Keratinocyte (primary cell): ENCODE measurements at regions not wholly inside any gene's neighbourhood (a gene's known extent, or its start where the extent isn't known, plus 50 kb on each side); places are given as distances from the start of the nearest gene placed in this dataset.

ENCODE experiments used
- DNase-seq: peaks from one replicate; pipeline ENCODE4 v3.0.0-alpha.2; 2011; ENCODE audit warnings: low read depth, missing footprints, low spot score
- FAIRE-seq: peaks from 2 replicates; lab custom pipeline; 2011; peaks lifted over from hg19 to GRCh38; lab: Jason Lieb, UNC
- H2AFZ ChIP-seq: 2 replicates; pipeline ENCODE4 v1.6.0; 2012; ENCODE audit warnings: low read length, control low read depth, inconsistent platforms; ENCODE audit not compliant: control insufficient read depth
- H3K27ac ChIP-seq: 2 replicates; pipeline ENCODE4 v1.5.1; 2011; ENCODE audit warnings: low read length; ENCODE audit not compliant: control insufficient read depth, insufficient read depth
- H3K27me3 ChIP-seq: 3 replicates; pipeline ENCODE4 v1.6.0; 2011; ENCODE audit warnings: low read length; ENCODE audit not compliant: control insufficient read depth, insufficient read depth; ENCODE audit errors: extremely low read depth
- H3K36me3 ChIP-seq, 2 experiments: 2 replicates in 1 of 2; 3 replicates in 1 of 2; pipeline ENCODE4 v1.5.1; 2011; ENCODE audit warnings: low read length in 2 of 2, mild to moderate bottlenecking in 1 of 2; ENCODE audit not compliant: control insufficient read depth in 2 of 2, insufficient read depth in 2 of 2; ENCODE audit errors: extremely low read depth in 1 of 2
- H3K4me1 ChIP-seq: 3 replicates; pipeline ENCODE4 v1.5.1; 2011; ENCODE audit warnings: low read length; ENCODE audit not compliant: control insufficient read depth, insufficient read depth; ENCODE audit errors: extremely low read depth
- H3K4me2 ChIP-seq: 3 replicates; pipeline ENCODE4 v1.6.0; 2011; ENCODE audit warnings: low read depth, low read length; ENCODE audit not compliant: control insufficient read depth, insufficient read depth; ENCODE audit errors: extremely low read depth
- H3K4me3 ChIP-seq, 3 experiments: fragments of 200-600 bp in 1 of 3; sonication (generic) in 1 of 3; 2 replicates in 2 of 3; 3 replicates in 1 of 3; pipeline ENCODE4 v1.5.1; 2011 to 2016; ENCODE audit warnings: low read length in 3 of 3, mild to moderate bottlenecking in 3 of 3, control low read depth in 2 of 3, inconsistent platforms in 1 of 3, low read depth in 1 of 3, mixed read lengths in 1 of 3, mixed run types in 1 of 3, moderate library complexity in 1 of 3; ENCODE audit not compliant: control insufficient read depth in 2 of 3, insufficient read depth in 2 of 3; ENCODE audit errors: extremely low read depth in 1 of 3
- H3K79me2 ChIP-seq: 2 replicates; pipeline ENCODE4 v1.6.0; 2012; ENCODE audit warnings: low read length; ENCODE audit not compliant: control insufficient read depth, insufficient read depth
- H3K9ac ChIP-seq: 3 replicates; pipeline ENCODE4 v1.6.0; 2011; ENCODE audit warnings: low read length; ENCODE audit not compliant: control insufficient read depth, insufficient read depth; ENCODE audit errors: extremely low read depth
- H3K9me1 ChIP-seq: 3 replicates; pipeline ENCODE4 v1.6.0; 2011; ENCODE audit warnings: low read length; ENCODE audit not compliant: control insufficient read depth, insufficient read depth; ENCODE audit errors: extremely low read depth
- H3K9me3 ChIP-seq: 2 replicates; pipeline ENCODE4 v1.5.1; 2012; ENCODE audit warnings: low read depth, low read length; ENCODE audit not compliant: control insufficient read depth
- H4K20me1 ChIP-seq: 3 replicates; pipeline ENCODE4 v1.6.0; 2011; ENCODE audit warnings: low read length; ENCODE audit not compliant: control insufficient read depth, insufficient read depth; ENCODE audit errors: extremely low read depth
- EZH2 ChIP-seq: IDR thresholded peaks from one replicate; pipeline ENCODE4 v1.6.1; 2012; ENCODE audit warnings: inconsistent platforms, mild to moderate bottlenecking, low read length, moderate library complexity
- dilution Hi-C: fragments of 300-500 bp; cut with MboI; formaldehyde crosslinking; loops from one replicate; pipeline ENCODE4 v1.7.0; 2020; ENCODE audit warnings: low sequenced_read_pairs; ENCODE audit not compliant: extremely low pct_ligation_motif_present
- TF ChIP-seq, protein P1 (sequence below), 3 experiments: IDR thresholded peaks in 1 of 3; conservative IDR thresholded peaks in 1 of 3; optimal IDR thresholded peaks in 1 of 3; 2 replicates in 2 of 3; 3 replicates in 1 of 3; pipeline versions ENCODE3 to v1.5.1; 2011; ENCODE audit warnings: low read length in 3 of 3, mild to moderate bottlenecking in 3 of 3, moderate library complexity in 2 of 3, control low read depth in 1 of 3, inconsistent platforms in 1 of 3; ENCODE audit not compliant: insufficient read depth in 2 of 3; ENCODE audit errors: extremely low read depth in 1 of 3

DNA sequence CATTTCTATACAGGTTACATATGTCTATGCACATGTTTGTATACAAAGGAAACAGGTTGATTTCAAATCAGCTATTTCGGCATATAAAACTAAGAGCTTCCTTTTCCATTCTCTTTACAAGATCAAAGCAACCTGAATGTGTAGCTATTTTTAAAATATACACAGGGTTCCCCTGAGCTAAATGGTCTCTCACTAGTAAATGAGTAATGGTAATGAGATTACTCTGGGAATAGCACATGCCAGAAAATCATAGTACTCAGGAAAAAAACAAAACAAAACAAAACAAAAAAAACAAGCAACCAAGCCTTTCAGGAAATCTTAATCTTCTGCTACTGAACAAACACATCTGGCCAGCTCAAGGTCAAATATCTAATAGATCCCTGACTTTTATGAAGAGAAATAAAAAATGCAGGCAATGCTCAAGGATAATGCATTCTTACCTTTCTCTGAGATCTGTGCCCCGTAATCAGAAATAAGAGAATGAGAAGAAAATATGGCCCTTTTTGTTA lies 156.6 kb upstream of the POU2AF2 start:
- no peaks in the 10 kb centered on the region for H3K79me2 ChIP-seq
- no peak for DNase-seq
- no peaks in the 10 kb centered on the region for H3K9me3 ChIP-seq
- H3K36me3 ChIP-seq: no peaks in the 10 kb centered on the region
- no peak overlapping the region for H3K27ac ChIP-seq
- FAIRE-seq: no peak
- no peaks in the 10 kb centered on the region for H3K27me3 ChIP-seq
- no peak overlapping the region for H2AFZ ChIP-seq
- H3K4me3 ChIP-seq: no peak overlapping the region
- no peaks in the 10 kb centered on the region for H3K4me1 ChIP-seq
- TF ChIP-seq, protein P1, sequence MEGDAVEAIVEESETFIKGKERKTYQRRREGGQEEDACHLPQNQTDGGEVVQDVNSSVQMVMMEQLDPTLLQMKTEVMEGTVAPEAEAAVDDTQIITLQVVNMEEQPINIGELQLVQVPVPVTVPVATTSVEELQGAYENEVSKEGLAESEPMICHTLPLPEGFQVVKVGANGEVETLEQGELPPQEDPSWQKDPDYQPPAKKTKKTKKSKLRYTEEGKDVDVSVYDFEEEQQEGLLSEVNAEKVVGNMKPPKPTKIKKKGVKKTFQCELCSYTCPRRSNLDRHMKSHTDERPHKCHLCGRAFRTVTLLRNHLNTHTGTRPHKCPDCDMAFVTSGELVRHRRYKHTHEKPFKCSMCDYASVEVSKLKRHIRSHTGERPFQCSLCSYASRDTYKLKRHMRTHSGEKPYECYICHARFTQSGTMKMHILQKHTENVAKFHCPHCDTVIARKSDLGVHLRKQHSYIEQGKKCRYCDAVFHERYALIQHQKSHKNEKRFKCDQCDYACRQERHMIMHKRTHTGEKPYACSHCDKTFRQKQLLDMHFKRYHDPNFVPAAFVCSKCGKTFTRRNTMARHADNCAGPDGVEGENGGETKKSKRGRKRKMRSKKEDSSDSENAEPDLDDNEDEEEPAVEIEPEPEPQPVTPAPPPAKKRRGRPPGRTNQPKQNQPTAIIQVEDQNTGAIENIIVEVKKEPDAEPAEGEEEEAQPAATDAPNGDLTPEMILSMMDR (optimal IDR thresholded peaks at IDR 0.05 in 1 of 3, IDR thresholded peaks at IDR 0.05 in 1 of 3, conservative IDR thresholded peaks at IDR 0.05 in 1 of 3; ENCODE audit: extremely low read depth in 1 of 3, insufficient read depth in 2 of 3, low read length in 3 of 3): no peak
- TF ChIP-seq EZH2: no peak
- H3K9me1 ChIP-seq: no peaks in the 10 kb centered on the region
- no peak overlapping the region for H3K4me2 ChIP-seq
- dilution Hi-C loops: no loop called here
- H3K9ac ChIP-seq: no peak overlapping the region
- H4K20me1 ChIP-seq: no peaks in the 10 kb centered on the region

DNA sequence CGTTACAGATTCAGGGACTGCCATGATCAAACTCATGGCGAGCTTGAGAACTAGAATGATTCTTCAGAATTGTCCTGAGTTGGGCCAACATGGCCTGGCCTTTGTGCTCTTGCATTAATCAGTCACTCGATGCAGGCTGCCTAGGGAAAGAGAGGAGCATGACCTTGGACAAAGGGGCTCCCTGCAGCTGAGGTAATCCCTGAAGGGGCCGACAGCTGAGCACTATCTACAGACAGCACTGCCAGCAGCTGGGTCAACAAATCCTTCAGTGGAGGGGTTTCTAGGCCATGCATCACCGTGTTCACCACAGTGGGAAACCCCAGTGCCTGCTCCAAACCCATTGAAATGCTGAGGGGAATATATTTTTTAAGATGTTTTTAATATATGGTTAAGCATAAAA lies 159.5 kb upstream of the POU2AF2 start:
- Histone ChIP-seq H3K9me1 (no peaks in the 10 kb centered on the region), H3K9me3 (no peaks in the 10 kb centered on the region), H3K4me2 (no peak overlapping the region), H3K4me3 (no peak overlapping the region), H3K36me3 (no peaks in the 10 kb centered on the region), H3K9ac (no peak overlapping the region), H3K27me3 (no peaks in the 10 kb centered on the region), H3K79me2 (no peaks in the 10 kb centered on the region), H3K4me1 (no peaks in the 10 kb centered on the region), H3K27ac (no peak overlapping the region), H2AFZ (no peak overlapping the region), H4K20me1 (no peaks in the 10 kb centered on the region)
- no peak for FAIRE-seq
- dilution Hi-C loops: no loop called here
- no peak for TF ChIP-seq EZH2
- TF ChIP-seq, protein P1 (optimal IDR thresholded peaks at IDR 0.05 in 1 of 3, IDR thresholded peaks at IDR 0.05 in 1 of 3, conservative IDR thresholded peaks at IDR 0.05 in 1 of 3; ENCODE audit: extremely low read depth in 1 of 3, insufficient read depth in 2 of 3, low read length in 3 of 3): no peak
- no peak for DNase-seq
